Parathyroid adenoma (tissue), 2 donors: ENCODE measurements at regions not wholly inside any gene's neighbourhood (a gene's known extent, or its start where the extent isn't known, plus 50 kb on each side); places are given as distances from the start of the nearest gene placed in this dataset.

Experiments used
- H2AFZ ChIP-seq: fragments of 300-600 bp; sonication (generic); one replicate; pipeline ENCODE4 v1.7.0; 2017; ENCODE audit warnings: antibody characterized with exemption, mild to moderate bottlenecking
- H3K27ac ChIP-seq: fragments of 300-600 bp; sonication (generic); one replicate; pipeline ENCODE4 v1.7.0; 2017
- H3K27me3 ChIP-seq: fragments of 300-600 bp; sonication (generic); one replicate; pipeline ENCODE4 v1.7.0; 2017; ENCODE audit warnings: low read length; ENCODE audit not compliant: control insufficient read depth, insufficient read depth
- H3K36me3 ChIP-seq: fragments of 300-600 bp; sonication (generic); one replicate; pipeline ENCODE4 v1.7.0; 2017; ENCODE audit warnings: low read length; ENCODE audit not compliant: control insufficient read depth, insufficient read depth
- H3K4me1 ChIP-seq: fragments of 300-600 bp; sonication (generic); one replicate; pipeline ENCODE4 v1.7.0; 2017; ENCODE audit warnings: control low read depth
- H3K4me2 ChIP-seq: fragments of 300-600 bp; sonication (generic); one replicate; pipeline ENCODE4 v1.7.0; 2017; ENCODE audit warnings: low read length
- H3K4me3 ChIP-seq: fragments of 300-600 bp; sonication (generic); one replicate; pipeline ENCODE4 v1.7.0; 2017; ENCODE audit warnings: low read depth, low read length
- H3K79me2 ChIP-seq: fragments of 300-600 bp; sonication (generic); one replicate; pipeline ENCODE4 v1.7.0; 2017; ENCODE audit warnings: control low read depth
- H3K9ac ChIP-seq: fragments of 300-600 bp; sonication (generic); one replicate; pipeline ENCODE4 v1.7.0; 2017; ENCODE audit warnings: mild to moderate bottlenecking
- H3K9me3 ChIP-seq: fragments of 300-600 bp; sonication (generic); one replicate; pipeline ENCODE4 v1.7.0; 2017; ENCODE audit warnings: low read length; ENCODE audit not compliant: control insufficient read depth
- CTCF ChIP-seq: fragments of 300-600 bp; sonication (generic); IDR thresholded peaks from one replicate; pipeline ENCODE4 v1.7.0; 2017; ENCODE audit warnings: antibody characterized with exemption, mild to moderate bottlenecking
- donor health status: primary hyperparathyroidism.

DNA sequence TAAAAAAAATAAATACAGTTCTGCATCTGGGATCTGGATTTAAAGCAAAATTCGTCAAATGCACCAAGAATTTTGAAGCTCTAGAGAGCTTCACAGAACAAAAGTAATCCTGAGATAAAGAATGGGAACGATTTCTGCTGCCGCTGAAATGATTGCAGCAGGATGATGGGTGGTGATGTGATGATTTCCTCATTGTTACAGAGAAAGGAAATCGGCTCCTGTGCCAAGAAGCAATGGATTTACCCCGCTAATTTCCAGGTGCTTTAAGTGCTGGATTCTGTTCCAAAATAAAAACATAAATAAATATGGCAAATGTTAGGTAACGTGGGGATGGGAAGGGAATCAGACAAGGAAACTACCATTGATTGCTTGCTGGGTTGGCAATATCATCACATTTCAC lies 1067.9 kb upstream of the MAP3K7 start:
- peak overlapping the region; percentile 21 for H3K4me2 ChIP-seq
- no peak for TF ChIP-seq CTCF
- no peaks in the 10 kb centered on the region for H3K27me3 ChIP-seq
- H3K79me2 ChIP-seq: no peaks in the 10 kb centered on the region
- no peaks in the 10 kb centered on the region for H3K4me1 ChIP-seq
- no peaks in the 10 kb centered on the region for H3K9me3 ChIP-seq
- H3K27ac ChIP-seq: no peak overlapping the region
- H2AFZ ChIP-seq: no peak overlapping the region
- no peak overlapping the region for H3K9ac ChIP-seq
- no peak overlapping the region for H3K4me3 ChIP-seq
- no peaks in the 10 kb centered on the region for H3K36me3 ChIP-seq

GRCh38 chr6:91654357-91654756 lies 1067.5 kb upstream of the MAP3K7 start:
- no peaks in the 10 kb centered on the region for H3K36me3 ChIP-seq
- no peak overlapping the region for H3K9ac ChIP-seq
- H3K27ac ChIP-seq: no peak overlapping the region
- H2AFZ ChIP-seq: no peak overlapping the region
- H3K79me2 ChIP-seq: no peaks in the 10 kb centered on the region
- H3K9me3 ChIP-seq: no peaks in the 10 kb centered on the region
- no peaks in the 10 kb centered on the region for H3K27me3 ChIP-seq
- H3K4me3 ChIP-seq: no peak overlapping the region
- no peak for TF ChIP-seq CTCF
- H3K4me1 ChIP-seq: no peaks in the 10 kb centered on the region
- H3K4me2 ChIP-seq: peak overlapping the region; percentile 21

DNA sequence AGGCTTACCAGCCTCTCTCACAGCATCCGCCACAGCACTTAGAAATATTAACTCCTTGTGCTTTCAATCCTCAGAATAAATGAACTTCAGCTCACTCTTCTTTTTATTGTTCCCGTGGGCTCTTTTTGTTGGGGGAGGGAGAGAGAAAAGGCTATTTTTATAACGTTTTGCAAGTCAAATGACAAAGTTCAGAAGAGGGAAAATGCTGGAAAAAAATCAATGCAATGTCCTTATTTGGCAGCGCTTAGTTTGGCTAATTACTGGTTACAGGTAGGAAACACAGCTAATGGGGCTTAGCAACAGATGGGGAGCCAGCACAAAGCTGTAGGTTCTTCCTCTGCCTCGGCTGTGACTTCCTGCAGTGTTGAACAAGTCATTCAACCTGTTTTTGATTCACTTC lies 1067.0 kb upstream of the MAP3K7 start:
- Histone ChIP-seq H3K9ac (no peak overlapping the region), H2AFZ (no peak overlapping the region), H3K79me2 (no peaks in the 10 kb centered on the region), H3K9me3 (no peaks in the 10 kb centered on the region), H3K27me3 (no peaks in the 10 kb centered on the region), H3K4me2 (peak overlapping the region; percentile 21), H3K36me3 (no peaks in the 10 kb centered on the region), H3K4me3 (no peak overlapping the region), H3K4me1 (no peaks in the 10 kb centered on the region), H3K27ac (no peak overlapping the region)
- no peak for TF ChIP-seq CTCF

- no peaks in the 10 kb centered on the region for H3K36me3 ChIP-seq
- H3K4me1 ChIP-seq: no peaks in the 10 kb centered on the region
- no peak overlapping the region for H3K27ac ChIP-seq
- H3K79me2 ChIP-seq: no peaks in the 10 kb centered on the region
- H3K9me3 ChIP-seq: no peaks in the 10 kb centered on the region
- H3K4me3 ChIP-seq: no peak overlapping the region
- no peak for TF ChIP-seq CTCF
- no peak overlapping the region for H3K4me2 ChIP-seq
- H3K27me3 ChIP-seq: no peaks in the 10 kb centered on the region
- no peak overlapping the region for H2AFZ ChIP-seq
- H3K9ac ChIP-seq: no peak overlapping the region
Observed at GRCh38 chr6:91653076-91653723, 1066.3 kb upstream of the MAP3K7 start.

GRCh38 chr6:91646649-91647048 lies 1059.8 kb upstream of the MAP3K7 start:
- Histone ChIP-seq H3K27ac (no peak overlapping the region), H3K27me3 (no peaks in the 10 kb centered on the region), H3K36me3 (no peaks in the 10 kb centered on the region), H3K4me2 (no peak overlapping the region), H2AFZ (no peak overlapping the region), H3K4me3 (no peak overlapping the region), H3K9ac (no peak overlapping the region), H3K79me2 (no peaks in the 10 kb centered on the region), H3K9me3 (no peaks in the 10 kb centered on the region), H3K4me1 (no peaks in the 10 kb centered on the region)
- TF ChIP-seq CTCF: no peak
